Activated CD8-positive, alpha-beta memory T cell treated with anti-CD3 and anti-CD28 coated beads for 1 hour (primary cell): ENCODE measurements at regions not wholly inside any gene's neighbourhood (a gene's known extent, or its start where the extent isn't known, plus 50 kb on each side); places are given as distances from the start of the nearest gene placed in this dataset.
"Not testable (repeated sequence)": the region's sequence is repeated elsewhere in the genome, so short reads cannot be mapped to it uniquely, and the experiment has no call there.

ENCODE experiments used
- DNase-seq, 2 donors: peaks; one replicate each; pipeline ENCODE4 v3.0.0-alpha.2; 2020; ENCODE audit warnings: low read depth in 1 of 2; ENCODE audit errors: extremely low read depth in 1 of 2

- no peak for DNase-seq
These were observed 128.5 kb downstream of the IRX5 start for GRCh38 chr16:55059146-55059545.

- DNase-seq: no peak
These were observed 130.5 kb downstream of the IRX5 start for GRCh38 chr16:55061126-55061525.

- no peak for DNase-seq
These were observed 131.8 kb downstream of the IRX5 start for GRCh38 chr16:55062442-55062841.

GRCh38 chr16:55072976-55073375 is 142.3 kb downstream of the IRX5 start:
- DNase-seq: no peak

- DNase-seq: no peak
These were observed 143.2 kb downstream of the IRX5 start for GRCh38 chr16:55073830-55074229.

GRCh38 chr16:55075208-55075607 is 144.5 kb downstream of the IRX5 start:
- DNase-seq: not testable (repeated sequence)

- no peak for DNase-seq
These were observed 145.4 kb downstream of the IRX5 start for GRCh38 chr16:55076053-55076452.

GRCh38 chr16:55077266-55077665 is 146.6 kb downstream of the IRX5 start:
- DNase-seq: no peak

- DNase-seq: no peak
These were observed 147.5 kb downstream of the IRX5 start for GRCh38 chr16:55078153-55078552.

GRCh38 chr16:55078699-55079410 is 148.2 kb downstream of the IRX5 start:
- DNase-seq: no peak

GRCh38 chr16:55081622-55082590 is 151.2 kb downstream of the IRX5 start:
- no peak for DNase-seq

- DNase-seq: no peak
These were observed 151.9 kb downstream of the IRX5 start for GRCh38 chr16:55082591-55082976.

- no peak for DNase-seq
These were observed 152.4 kb downstream of the IRX5 start for GRCh38 chr16:55083052-55083451.

GRCh38 chr16:55088098-55088497 is 157.4 kb downstream of the IRX5 start:
- no peak for DNase-seq

- DNase-seq: no peak
These were observed 158.9 kb downstream of the IRX5 start for GRCh38 chr16:55089600-55089999.

- DNase-seq: no peak
These were observed 160.7 kb downstream of the IRX5 start for GRCh38 chr16:55091213-55091870.

- DNase-seq: no peak
These were observed 161.2 kb downstream of the IRX5 start for GRCh38 chr16:55091871-55092230.

- DNase-seq: no peak
These were observed 169.4 kb downstream of the IRX5 start for GRCh38 chr16:55100100-55100499.

- DNase-seq: no peak
These were observed 170.4 kb downstream of the IRX5 start for GRCh38 chr16:55101026-55101425.

GRCh38 chr16:55102077-55102476 is 171.4 kb downstream of the IRX5 start:
- DNase-seq: no peak

- no peak for DNase-seq
These were observed 171.9 kb downstream of the IRX5 start for GRCh38 chr16:55102531-55102930.

- no peak for DNase-seq
These were observed 177.2 kb downstream of the IRX5 start for GRCh38 chr16:55107851-55108250.
